ENCODE measurements at regions not wholly inside any gene's neighbourhood (a gene's known extent, or its start where the extent isn't known, plus 50 kb on each side); places are given as distances from the start of the nearest gene placed in this dataset.

GRCh38 chr5:102596951-102597350 lies 98.2 kb upstream of the SLCO6A1 start:
- no peak for DNase-seq (ENCODE audit: low spot score)
- Mint-ChIP-seq H3K36me3 (ENCODE audit: low read depth) (peaks cover 2% of the 10 kb centered on the region), H3K27ac (ENCODE audit: unreplicated experiment) (no peak overlapping the region), H3K9me3 (ENCODE audit: low read depth) (peaks cover 6% of the 10 kb centered on the region), H3K4me1 (ENCODE audit: low read depth) (peaks cover 19% of the 10 kb centered on the region), H3K27me3 (ENCODE audit: low read depth) (no peaks in the 10 kb centered on the region), H3K4me3 (ENCODE audit: unreplicated experiment) (no peak overlapping the region)
- TF ChIP-seq CTCF (IDR thresholded peaks at IDR 0.05): no peak

GRCh38 chr5:102599289-102599688 lies 100.5 kb upstream of the SLCO6A1 start:
- Mint-ChIP-seq H3K27me3 (ENCODE audit: low read depth) (no peaks in the 10 kb centered on the region), H3K4me1 (ENCODE audit: low read depth) (peaks cover 34% of the 10 kb centered on the region), H3K27ac (ENCODE audit: unreplicated experiment) (no peak overlapping the region), H3K36me3 (ENCODE audit: low read depth) (no peaks in the 10 kb centered on the region), H3K9me3 (ENCODE audit: low read depth) (peaks cover under 1% of the 10 kb centered on the region), H3K4me3 (ENCODE audit: unreplicated experiment) (no peak overlapping the region)
- DNase-seq (ENCODE audit: low spot score): no peak
- no peak for TF ChIP-seq CTCF (IDR thresholded peaks at IDR 0.05)

- peaks cover 37% of the 10 kb centered on the region for H3K4me1 Mint-ChIP-seq (ENCODE audit: low read depth)
- H3K27ac Mint-ChIP-seq (ENCODE audit: unreplicated experiment): peak overlapping the region; percentile 20
- no peak overlapping the region for H3K4me3 Mint-ChIP-seq (ENCODE audit: unreplicated experiment)
- H3K27me3 Mint-ChIP-seq (ENCODE audit: low read depth): no peaks in the 10 kb centered on the region
- DNase-seq (ENCODE audit: low spot score): no peak
- no peaks in the 10 kb centered on the region for H3K9me3 Mint-ChIP-seq (ENCODE audit: low read depth)
- no peaks in the 10 kb centered on the region for H3K36me3 Mint-ChIP-seq (ENCODE audit: low read depth)
- TF ChIP-seq CTCF (IDR thresholded peaks at IDR 0.05): no peak
These were observed 102.2 kb upstream of the SLCO6A1 start for GRCh38 chr5:102600964-102601363.

- Mint-ChIP-seq H3K9me3 (ENCODE audit: low read depth) (no peaks in the 10 kb centered on the region), H3K4me3 (ENCODE audit: unreplicated experiment) (no peak overlapping the region), H3K27ac (ENCODE audit: unreplicated experiment) (no peak overlapping the region)
These were observed 104.9 kb upstream of the SLCO6A1 start for GRCh38 chr5:102603670-102604069.

GRCh38 chr5:102608414-102608813 lies 109.6 kb upstream of the SLCO6A1 start:
- Mint-ChIP-seq H3K4me3 (ENCODE audit: unreplicated experiment) (no peak overlapping the region), H3K4me1 (ENCODE audit: low read depth) (peaks cover 11% of the 10 kb centered on the region), H3K36me3 (ENCODE audit: low read depth) (peaks cover 8% of the 10 kb centered on the region), H3K27ac (ENCODE audit: unreplicated experiment) (no peak overlapping the region), H3K27me3 (ENCODE audit: low read depth) (no peaks in the 10 kb centered on the region), H3K9me3 (ENCODE audit: low read depth) (peaks cover 4% of the 10 kb centered on the region)
- no peak for DNase-seq (ENCODE audit: low spot score)
- no peak for TF ChIP-seq CTCF (IDR thresholded peaks at IDR 0.05)

More at GRCh38 chr5:102603670-102604069, 104.9 kb upstream of the SLCO6A1 start:
- no peak for TF ChIP-seq CTCF (IDR thresholded peaks at IDR 0.05)
- DNase-seq (ENCODE audit: low spot score): no peak
- Mint-ChIP-seq H3K4me1 (ENCODE audit: low read depth) (peaks cover 37% of the 10 kb centered on the region), H3K27me3 (ENCODE audit: low read depth) (no peaks in the 10 kb centered on the region), H3K36me3 (ENCODE audit: low read depth) (no peaks in the 10 kb centered on the region)
